SK-N-SH (cell line): ENCODE measurements at regions not wholly inside any gene's neighbourhood (a gene's known extent, or its start where the extent isn't known, plus 50 kb on each side); places are given as distances from the start of the nearest gene placed in this dataset.

ENCODE experiments used
- CTCF ChIA-PET: fragments of 300-600, 350-600 bp; formaldehyde crosslinking; extraction: SDS; loops from one replicate; lab custom pipeline; 2021; lab: Yijun Ruan, JAX
- POLR2A ChIA-PET: fragments of 350-600 bp; sonication (Branson Sonifier 250); formaldehyde crosslinking; extraction: SDS; loops from one replicate; lab custom pipeline; 2020; ENCODE audit warnings: antibody characterized with exemption, inconsistent platforms; lab: Yijun Ruan, JAX
- DNase-seq: peaks from one replicate; pipeline ENCODE4 v3.0.0; 2012
- H2AFZ ChIP-seq: fragments of 200-600 bp; sonication (generic); 2 replicates; pipeline ENCODE4 v1.8.1; 2016; ENCODE audit warnings: antibody characterized with exemption, mild to moderate bottlenecking, low read depth
- H3F3A ChIP-seq: fragments of 200-600 bp; sonication (generic); replicated peaks from 2 replicates; pipeline ENCODE3; 2016; ENCODE audit warnings: antibody characterized with exemption, mild to moderate bottlenecking; ENCODE audit not compliant: insufficient read depth
- H3K27ac ChIP-seq, 2 experiments: fragments of 200-500 bp in 1 of 2; fragments of 200-600 bp in 1 of 2; sonication (Bioruptor generic) in 1 of 2; sonication (generic), shearing (Covaris generic) in 1 of 2; 2 replicates each; pipeline versions ENCODE4 v1.5.1 to v1.6.1; 2014 to 2016; ENCODE audit warnings: low read depth in 2 of 2, inconsistent platforms in 1 of 2, low read length in 1 of 2, mild to moderate bottlenecking in 1 of 2, mixed read lengths in 1 of 2
- H3K27me3 ChIP-seq: fragments of 200-600 bp; sonication (generic), shearing (Covaris generic); 2 replicates; pipeline ENCODE4 v1.6.1; 2016; ENCODE audit warnings: mixed run types; ENCODE audit not compliant: insufficient read depth
- H3K36me3 ChIP-seq, 2 experiments: fragments of 200-500 bp in 1 of 2; fragments of 200-600 bp in 1 of 2; sonication (Bioruptor generic) in 1 of 2; sonication (generic) in 1 of 2; replicated peaks in 1 of 2; 2 replicates each; pipeline versions ENCODE3 to v1.5.1; 2014 to 2016; ENCODE audit warnings: low read length in 1 of 2, mild to moderate bottlenecking in 1 of 2; ENCODE audit not compliant: insufficient read depth in 2 of 2, control insufficient read depth in 1 of 2
- H3K4me1 ChIP-seq, 2 experiments: fragments of 200-500 bp in 1 of 2; fragments of 200-600 bp in 1 of 2; sonication (Bioruptor generic) in 1 of 2; sonication (generic), shearing (Covaris generic) in 1 of 2; 2 replicates each; pipeline versions ENCODE4 v1.5.1 to v1.6.1; 2014 to 2016; ENCODE audit warnings: low read depth in 1 of 2, low read length in 1 of 2, mixed run types in 1 of 2; ENCODE audit not compliant: insufficient read depth in 2 of 2, control insufficient read depth in 1 of 2
- H3K4me2 ChIP-seq: fragments of 200-600 bp; sonication (generic), shearing (Covaris generic); 2 replicates; pipeline ENCODE4 v1.6.1; 2017; ENCODE audit warnings: mixed run types
- H3K4me3 ChIP-seq, 2 experiments: fragments of 200-500 bp in 1 of 2; fragments of 200-600 bp in 1 of 2; sonication (Bioruptor generic) in 1 of 2; sonication (generic), shearing (Covaris generic) in 1 of 2; 2 replicates each; pipeline versions ENCODE4 v1.5.1 to v1.8.1; 2014 to 2016; ENCODE audit warnings: low read depth in 2 of 2, inconsistent platforms in 1 of 2, low read length in 1 of 2, mild to moderate bottlenecking in 1 of 2, mixed read lengths in 1 of 2, moderate library complexity in 1 of 2
- H3K79me2 ChIP-seq: fragments of 200-600 bp; sonication (generic); 2 replicates; pipeline ENCODE4 v1.8.1; 2017; ENCODE audit warnings: mild to moderate bottlenecking; ENCODE audit not compliant: insufficient read depth
- H3K9ac ChIP-seq: fragments of 200-600 bp; sonication (generic); 2 replicates; pipeline ENCODE4 v1.6.1; 2017; ENCODE audit warnings: mixed run types
- H3K9me2 ChIP-seq: fragments of 200-600 bp; sonication (generic); 2 replicates; pipeline ENCODE4 v1.6.1; 2017; ENCODE audit warnings: mixed run types
- H3K9me3 ChIP-seq: fragments of 200-600 bp; sonication (generic); 2 replicates; pipeline ENCODE4 v1.6.1; 2017; ENCODE audit warnings: mixed run types, mild to moderate bottlenecking, moderate library complexity
- H4K20me1 ChIP-seq: fragments of 200-600 bp; sonication (generic); 2 replicates; pipeline ENCODE4 v1.6.1; 2017; ENCODE audit warnings: mild to moderate bottlenecking, mixed run types; ENCODE audit not compliant: insufficient read depth
- CTCF ChIP-seq: fragments of 200-600 bp; sonication (generic); IDR thresholded peaks from 2 replicates; pipeline ENCODE4 v1.6.1; 2017; ENCODE audit warnings: antibody characterized with exemption, mild to moderate bottlenecking, moderate library complexity
- EP300 ChIP-seq, 2 experiments: IDR thresholded peaks; 2 replicates each; pipeline versions ENCODE4 v1.4.0 to v1.6.1; 2012; ENCODE audit warnings: borderline replicate concordance in 1 of 2, low read depth in 1 of 2, low read length in 1 of 2
- FOSL2 ChIP-seq: IDR thresholded peaks from 2 replicates; pipeline ENCODE4 v1.4.0; 2012; ENCODE audit warnings: low read depth, mild to moderate bottlenecking, moderate library complexity, borderline replicate concordance
- FOXJ3 ChIP-seq: sonication (generic); formaldehyde crosslinking; IDR thresholded peaks from 2 replicates; pipeline ENCODE4 v1.5.1; 2020; ENCODE audit warnings: mild to moderate bottlenecking, missing genetic modification reagents
- FOXM1 ChIP-seq: IDR thresholded peaks from 2 replicates; pipeline ENCODE4 v1.4.0; 2012; ENCODE audit warnings: low read depth, mild to moderate bottlenecking
- GABPA ChIP-seq: IDR thresholded peaks from 2 replicates; pipeline ENCODE4 v1.4.0; 2012; ENCODE audit warnings: low read depth, mild to moderate bottlenecking
- MAX ChIP-seq: IDR thresholded peaks from 2 replicates; pipeline ENCODE4 v1.4.0; 2012; ENCODE audit warnings: low read depth
- MEF2A ChIP-seq: IDR thresholded peaks from 2 replicates; pipeline ENCODE4 v1.4.0; 2012; ENCODE audit warnings: low read depth, borderline replicate concordance
- MXI1 ChIP-seq: IDR thresholded peaks from 2 replicates; pipeline ENCODE4 v1.6.1; 2012; ENCODE audit warnings: mild to moderate bottlenecking, low read depth, low read length, improper control_type of control experiment
- POLR2AphosphoS5 ChIP-seq: IDR thresholded peaks from 2 replicates; pipeline ENCODE4 v1.6.1; 2012; ENCODE audit warnings: low read depth, low read length
- RCOR1 ChIP-seq: fragments of 150-350 bp; IDR thresholded peaks from 2 replicates; pipeline ENCODE4 v1.6.1; 2017; ENCODE audit warnings: antibody characterized with exemption, low read length
- RXRA ChIP-seq: IDR thresholded peaks from 2 replicates; pipeline ENCODE4 v1.4.0; 2012; ENCODE audit warnings: low read depth, mild to moderate bottlenecking, borderline replicate concordance
- SIN3A ChIP-seq: IDR thresholded peaks from 2 replicates; pipeline ENCODE4 v1.6.1; 2012; ENCODE audit warnings: low read depth, mild to moderate bottlenecking, low read length, moderate library complexity, borderline replicate concordance
- SMC3 ChIP-seq: IDR thresholded peaks from 2 replicates; pipeline ENCODE4 v1.6.1; 2012; ENCODE audit warnings: low read depth, low read length, improper control_type of control experiment
- TEAD4 ChIP-seq: IDR thresholded peaks from 2 replicates; pipeline ENCODE4 v1.4.0; 2012; ENCODE audit warnings: mild to moderate bottlenecking, borderline replicate concordance; ENCODE audit not compliant: insufficient read depth
- USF2 ChIP-seq: fragments of 150-350 bp; IDR thresholded peaks from 2 replicates; pipeline ENCODE4 v1.6.1; 2017; ENCODE audit warnings: antibody characterized with exemption, low read length, low read depth, borderline replicate concordance
- YY1 ChIP-seq: IDR thresholded peaks from 2 replicates; pipeline ENCODE4 v1.4.0; 2012; ENCODE audit warnings: low read depth, mild to moderate bottlenecking
- WGBS: methylation state at CpG from one replicate; pipeline ENCODE4 v1.1.6; 2017; ENCODE audit warnings: low lambda C conversion rate; 5-methylcytosine and 5-hydroxymethylcytosine counted together
- TF ChIP-seq, protein P1 (sequence below): IDR thresholded peaks from 2 replicates; pipeline ENCODE4 v1.4.0; 2012; ENCODE audit warnings: low read depth, borderline replicate concordance
- TF ChIP-seq, protein P2 (sequence below): IDR thresholded peaks from 2 replicates; pipeline ENCODE4; 2012

DNA sequence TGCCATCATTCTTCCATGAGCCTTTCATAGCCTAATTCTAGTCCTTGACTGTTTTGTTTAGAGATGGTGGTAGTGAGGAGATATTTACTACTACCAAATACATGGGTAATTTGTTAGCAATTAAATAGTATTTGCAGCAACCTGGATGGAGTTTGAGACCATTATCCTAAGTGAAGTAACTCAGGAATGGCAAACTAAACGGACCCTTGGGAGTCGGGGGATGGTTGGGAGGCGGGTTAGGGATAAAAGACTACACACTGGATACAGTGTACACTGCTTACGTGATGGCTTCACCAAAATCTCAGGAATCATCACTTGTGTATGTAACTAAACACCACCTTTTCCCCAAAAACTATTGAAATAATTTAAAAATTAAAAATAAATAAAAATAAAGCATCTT is 809.2 kb upstream of the ZNF608 start:
- no peak overlapping the region for H3K4me2 ChIP-seq
- WGBS, result 97% methylated on average over 4 of the region's 4 CpGs
- H3K27me3 ChIP-seq, result no peaks in the 10 kb centered on the region
- H3K79me2 ChIP-seq, result no peaks in the 10 kb centered on the region
- H3K27ac ChIP-seq, result no peak overlapping the region
- H3K36me3 ChIP-seq, result no peaks in the 10 kb centered on the region
- peaks cover 7 to 17% of the 10 kb centered on the region in 2 experiments; a peak in 3 of 4 replicates for H3K4me1 ChIP-seq
- H2AFZ ChIP-seq, result no peak overlapping the region
- no peaks in the 10 kb centered on the region for H4K20me1 ChIP-seq
- DNase-seq, result no peak
- no peak for TF ChIP-seq POLR2AphosphoS5
- no peak for TF ChIP-seq FOSL2
- no peak for TF ChIP-seq MXI1
- TF ChIP-seq, protein P1, sequence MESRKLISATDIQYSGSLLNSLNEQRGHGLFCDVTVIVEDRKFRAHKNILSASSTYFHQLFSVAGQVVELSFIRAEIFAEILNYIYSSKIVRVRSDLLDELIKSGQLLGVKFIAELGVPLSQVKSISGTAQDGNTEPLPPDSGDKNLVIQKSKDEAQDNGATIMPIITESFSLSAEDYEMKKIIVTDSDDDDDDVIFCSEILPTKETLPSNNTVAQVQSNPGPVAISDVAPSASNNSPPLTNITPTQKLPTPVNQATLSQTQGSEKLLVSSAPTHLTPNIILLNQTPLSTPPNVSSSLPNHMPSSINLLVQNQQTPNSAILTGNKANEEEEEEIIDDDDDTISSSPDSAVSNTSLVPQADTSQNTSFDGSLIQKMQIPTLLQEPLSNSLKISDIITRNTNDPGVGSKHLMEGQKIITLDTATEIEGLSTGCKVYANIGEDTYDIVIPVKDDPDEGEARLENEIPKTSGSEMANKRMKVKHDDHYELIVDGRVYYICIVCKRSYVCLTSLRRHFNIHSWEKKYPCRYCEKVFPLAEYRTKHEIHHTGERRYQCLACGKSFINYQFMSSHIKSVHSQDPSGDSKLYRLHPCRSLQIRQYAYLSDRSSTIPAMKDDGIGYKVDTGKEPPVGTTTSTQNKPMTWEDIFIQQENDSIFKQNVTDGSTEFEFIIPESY, result no peak
- TF ChIP-seq MEF2A, result no peak
- no peak for TF ChIP-seq YY1
- no peak for TF ChIP-seq GABPA
- TF ChIP-seq SIN3A, result no peak
- no peak for TF ChIP-seq USF2
- TF ChIP-seq RXRA, result no peak
- TF ChIP-seq FOXJ3 (CRISPR knock-in tag), result no peak
- no peak for TF ChIP-seq MAX
- no peak for TF ChIP-seq EP300 (IDR thresholded peaks at IDR 0.05; ENCODE audit: borderline replicate concordance in 1 of 2, low read depth in 1 of 2, low read length in 1 of 2)
- TF ChIP-seq TEAD4, result no peak
- TF ChIP-seq SMC3, result no peak
- TF ChIP-seq FOXM1, result no peak
- no peak for TF ChIP-seq RCOR1
- TF ChIP-seq, protein P2, sequence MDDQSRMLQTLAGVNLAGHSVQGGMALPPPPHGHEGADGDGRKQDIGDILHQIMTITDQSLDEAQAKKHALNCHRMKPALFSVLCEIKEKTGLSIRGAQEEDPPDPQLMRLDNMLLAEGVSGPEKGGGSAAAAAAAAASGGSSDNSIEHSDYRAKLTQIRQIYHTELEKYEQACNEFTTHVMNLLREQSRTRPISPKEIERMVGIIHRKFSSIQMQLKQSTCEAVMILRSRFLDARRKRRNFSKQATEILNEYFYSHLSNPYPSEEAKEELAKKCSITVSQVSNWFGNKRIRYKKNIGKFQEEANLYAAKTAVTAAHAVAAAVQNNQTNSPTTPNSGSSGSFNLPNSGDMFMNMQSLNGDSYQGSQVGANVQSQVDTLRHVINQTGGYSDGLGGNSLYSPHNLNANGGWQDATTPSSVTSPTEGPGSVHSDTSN, result no peak
- no peak for TF ChIP-seq CTCF
- POLR2A ChIA-PET, result no interaction called here
- H3K4me3 ChIP-seq, result no peak overlapping the region
- H3K9me2 ChIP-seq, result no peaks in the 10 kb centered on the region
- H3F3A ChIP-seq, result peaks cover 13% of the 10 kb centered on the region
- H3K9me3 ChIP-seq, result no peaks in the 10 kb centered on the region
- CTCF ChIA-PET, result no interaction called here
- no peak overlapping the region for H3K9ac ChIP-seq
